ENCODE measurements at regions not wholly inside any gene's neighbourhood (a gene's known extent, or its start where the extent isn't known, plus 50 kb on each side); places are given as distances from the start of the nearest gene placed in this dataset.

DNA sequence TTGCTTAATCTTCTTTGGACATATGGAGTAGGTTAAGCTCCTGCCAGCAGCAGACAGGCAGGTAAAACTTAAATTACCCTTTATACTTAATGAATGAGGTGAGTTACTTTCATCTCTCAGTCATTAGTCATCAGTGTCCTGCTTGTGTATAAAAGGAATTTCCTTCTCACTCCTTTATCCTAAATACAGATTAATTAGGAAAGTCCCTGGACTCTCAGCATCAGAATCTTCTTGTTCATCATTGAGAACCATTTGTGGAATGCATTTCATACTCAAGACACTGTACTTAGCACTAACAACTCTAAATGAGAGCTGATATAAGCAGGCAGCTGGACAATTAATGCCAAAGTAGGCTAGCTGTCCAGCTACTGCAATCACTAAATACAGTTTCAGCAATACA, 630.4 kb downstream of the METTL15 start:
- POLR2A ChIA-PET, result no interaction called here
- no peak for TF ChIP-seq ZNF384 (IDR thresholded peaks at IDR 0.05)
- TF ChIP-seq HDGF (IDR thresholded peaks at IDR 0.05; ENCODE audit: borderline replicate concordance), result no peak
- no peak for TF ChIP-seq L3MBTL2 (conservative IDR thresholded peaks at IDR 0.05)
- TF ChIP-seq NFRKB (IDR thresholded peaks at IDR 0.05), result no peak
- TF ChIP-seq PKNOX1 (IDR thresholded peaks at IDR 0.05), result no peak
- TF ChIP-seq CTBP1 (IDR thresholded peaks at IDR 0.05; ENCODE audit: borderline replicate concordance), result no peak
- TF ChIP-seq FOXK2 (IDR thresholded peaks at IDR 0.05), result no peak
- no peak for TF ChIP-seq TARDBP (IDR thresholded peaks at IDR 0.05)
- no peak for TF ChIP-seq SP1 (IDR thresholded peaks at IDR 0.05)
- TF ChIP-seq LEF1 (IDR thresholded peaks at IDR 0.05; ENCODE audit: borderline replicate concordance), result no peak
- CTCF ChIA-PET, result no interaction called here
- DNase-seq (ENCODE audit: extremely low spot score), result no peak

DNA sequence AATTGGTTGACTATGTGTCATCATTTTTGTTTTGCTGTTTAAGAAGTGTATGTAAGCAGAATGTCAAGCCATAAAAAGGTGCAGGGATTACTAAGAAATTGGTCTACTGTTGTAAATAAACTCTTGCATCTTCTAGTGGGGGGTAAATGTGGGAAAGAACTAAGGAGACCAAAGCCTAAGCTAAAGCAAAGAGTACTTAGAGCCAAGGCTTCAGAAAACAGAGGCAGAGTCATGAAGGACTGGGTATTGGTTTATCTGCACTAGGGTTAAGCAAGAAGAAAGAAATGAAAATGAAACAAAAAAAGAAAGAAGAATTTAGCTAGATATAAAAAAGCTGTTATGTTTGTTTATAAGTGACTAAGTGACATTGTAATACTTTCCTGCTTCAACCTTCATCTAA, 628.1 kb downstream of the METTL15 start:
- TF ChIP-seq PKNOX1 (IDR thresholded peaks at IDR 0.05), result no peak
- no peak for TF ChIP-seq ELF4 (IDR thresholded peaks at IDR 0.05)
- no peak for TF ChIP-seq NFRKB (IDR thresholded peaks at IDR 0.05)
- no peak for TF ChIP-seq HDGF (IDR thresholded peaks at IDR 0.05; ENCODE audit: borderline replicate concordance)
- no peak for TF ChIP-seq FOXK2 (IDR thresholded peaks at IDR 0.05)
- ChIA-PET POLR2A (no interaction called here), CTCF (no interaction called here)
- no peak for DNase-seq (ENCODE audit: extremely low spot score)

GRCh38 chr11:28735511-28735910, 627.3 kb downstream of the METTL15 start:
- ChIA-PET POLR2A (no interaction called here), CTCF (no interaction called here)
- DNase-seq (ENCODE audit: extremely low spot score), result no peak
- TF ChIP-seq CTBP1 (IDR thresholded peaks at IDR 0.05; ENCODE audit: borderline replicate concordance) (no peak), ARNT (IDR thresholded peaks at IDR 0.05) (no peak), BHLHE40 (IDR thresholded peaks at IDR 0.05; ENCODE audit: borderline replicate concordance) (no peak), TARDBP (IDR thresholded peaks at IDR 0.05) (no peak), FOXM1 (IDR thresholded peaks at IDR 0.05; ENCODE audit: borderline replicate concordance) (no peak), HDGF (IDR thresholded peaks at IDR 0.05; ENCODE audit: borderline replicate concordance) (no peak), NFRKB (IDR thresholded peaks at IDR 0.05) (no peak), ZNF384 (IDR thresholded peaks at IDR 0.05) (no peak), FOXK2 (IDR thresholded peaks at IDR 0.05) (no peak), SP1 (IDR thresholded peaks at IDR 0.05) (no peak), LEF1 (IDR thresholded peaks at IDR 0.05; ENCODE audit: borderline replicate concordance) (no peak), L3MBTL2 (conservative IDR thresholded peaks at IDR 0.05) (no peak), FOXA1 (IDR thresholded peaks at IDR 0.05) (no peak), ELF4 (IDR thresholded peaks at IDR 0.05) (no peak)

GRCh38 chr11:28730889-28731288, 622.7 kb downstream of the METTL15 start:
- DNase-seq (ENCODE audit: extremely low spot score), result no peak
- CTCF ChIA-PET, result no interaction called here
- POLR2A ChIA-PET, result no interaction called here
- TF ChIP-seq LEF1 (IDR thresholded peaks at IDR 0.05; ENCODE audit: borderline replicate concordance) (no peak), NFRKB (IDR thresholded peaks at IDR 0.05) (no peak), SP1 (IDR thresholded peaks at IDR 0.05) (no peak), ZNF384 (IDR thresholded peaks at IDR 0.05) (no peak), FOXA1 (IDR thresholded peaks at IDR 0.05) (no peak), CTBP1 (IDR thresholded peaks at IDR 0.05; ENCODE audit: borderline replicate concordance) (no peak)

- ChIA-PET POLR2A (no interaction called here), CTCF (no interaction called here)
- no peak for DNase-seq (ENCODE audit: extremely low spot score)
- TF ChIP-seq HDGF (IDR thresholded peaks at IDR 0.05; ENCODE audit: borderline replicate concordance) (no peak), PKNOX1 (IDR thresholded peaks at IDR 0.05) (no peak), NFRKB (IDR thresholded peaks at IDR 0.05) (no peak), L3MBTL2 (conservative IDR thresholded peaks at IDR 0.05) (no peak), ELF4 (IDR thresholded peaks at IDR 0.05) (no peak), CTBP1 (IDR thresholded peaks at IDR 0.05; ENCODE audit: borderline replicate concordance) (no peak), TARDBP (IDR thresholded peaks at IDR 0.05) (no peak), FOXM1 (IDR thresholded peaks at IDR 0.05; ENCODE audit: borderline replicate concordance) (no peak), ZNF384 (IDR thresholded peaks at IDR 0.05) (no peak), FOXK2 (IDR thresholded peaks at IDR 0.05) (no peak), FOXA1 (IDR thresholded peaks at IDR 0.05) (no peak), ARNT (IDR thresholded peaks at IDR 0.05) (no peak)
Observed at GRCh38 chr11:28730336-28730735, 622.1 kb downstream of the METTL15 start.

DNA sequence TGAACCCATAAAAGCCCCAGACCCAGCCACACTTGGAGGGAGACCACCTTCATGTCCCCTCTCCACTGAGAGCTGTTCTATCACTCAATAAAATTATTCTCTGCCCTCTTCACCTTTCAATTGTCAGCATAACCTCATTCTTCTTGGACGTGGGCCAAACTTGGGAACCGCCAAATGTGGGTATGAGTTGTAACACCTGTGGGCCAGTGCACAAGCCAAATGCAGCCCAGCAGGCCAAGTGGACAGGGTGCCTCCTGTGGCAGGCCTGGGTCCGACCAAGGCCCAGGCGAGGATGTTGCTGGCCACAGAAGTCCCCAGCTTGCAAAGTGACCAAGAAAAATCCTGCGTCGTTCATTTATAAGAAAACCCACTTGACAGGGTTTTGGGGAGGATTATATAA, 621.2 kb downstream of the METTL15 start:
- CTCF ChIA-PET, result no interaction called here
- TF ChIP-seq FOXA1 (IDR thresholded peaks at IDR 0.05), result no peak
- no peak for TF ChIP-seq LEF1 (IDR thresholded peaks at IDR 0.05; ENCODE audit: borderline replicate concordance)
- no peak for TF ChIP-seq SP1 (IDR thresholded peaks at IDR 0.05)
- no peak for TF ChIP-seq ZNF384 (IDR thresholded peaks at IDR 0.05)
- TF ChIP-seq NFRKB (IDR thresholded peaks at IDR 0.05), result no peak
- TF ChIP-seq FOXK2 (IDR thresholded peaks at IDR 0.05), result no peak
- no peak for TF ChIP-seq ELF4 (IDR thresholded peaks at IDR 0.05)
- no peak for DNase-seq (ENCODE audit: extremely low spot score)
- POLR2A ChIA-PET, result no interaction called here

DNA sequence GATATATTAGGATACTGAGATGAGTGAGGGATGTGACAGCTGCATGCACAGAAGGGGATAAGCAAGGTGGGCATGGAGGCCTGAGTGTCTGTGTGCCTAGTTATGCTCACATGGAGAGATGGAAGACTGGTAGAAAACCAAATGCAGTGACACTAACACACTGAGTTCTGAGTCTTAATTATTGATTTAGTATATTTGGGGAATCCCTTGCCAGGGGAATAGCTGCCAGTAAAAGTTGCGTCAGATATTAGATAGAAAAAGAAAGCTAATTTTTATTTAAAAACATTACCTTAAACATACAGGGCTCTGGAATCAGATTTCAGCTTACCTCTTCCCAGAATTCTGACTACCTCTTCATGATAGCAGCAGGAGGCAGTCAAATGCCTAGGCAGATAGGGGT, 620.5 kb downstream of the METTL15 start:
- CTCF ChIA-PET, result no interaction called here

More for the DNA sequence above, 620.5 kb downstream of the METTL15 start:
- TF ChIP-seq LEF1 (IDR thresholded peaks at IDR 0.05; ENCODE audit: borderline replicate concordance), result no peak
- no peak for TF ChIP-seq FOXM1 (IDR thresholded peaks at IDR 0.05; ENCODE audit: borderline replicate concordance)
- TF ChIP-seq L3MBTL2 (conservative IDR thresholded peaks at IDR 0.05), result no peak
- no peak for TF ChIP-seq ZNF384 (IDR thresholded peaks at IDR 0.05)
- no peak for TF ChIP-seq PKNOX1 (IDR thresholded peaks at IDR 0.05)
- TF ChIP-seq ELF4 (IDR thresholded peaks at IDR 0.05), result no peak
- no peak for TF ChIP-seq BHLHE40 (IDR thresholded peaks at IDR 0.05; ENCODE audit: borderline replicate concordance)
- TF ChIP-seq CTBP1 (IDR thresholded peaks at IDR 0.05; ENCODE audit: borderline replicate concordance), result no peak
- TF ChIP-seq TARDBP (IDR thresholded peaks at IDR 0.05), result no peak
- TF ChIP-seq ARNT (IDR thresholded peaks at IDR 0.05), result no peak
- TF ChIP-seq NFRKB (IDR thresholded peaks at IDR 0.05), result no peak
- no peak for TF ChIP-seq FOXA1 (IDR thresholded peaks at IDR 0.05)
- TF ChIP-seq SP1 (IDR thresholded peaks at IDR 0.05), result no peak
- POLR2A ChIA-PET, result no interaction called here
- DNase-seq (ENCODE audit: extremely low spot score), result no peak
